Activated CD4-positive, alpha-beta T cell treated with anti-CD3 and anti-CD28 coated beads, Interleukin-2, amount 10 ng/mL, durations not matched to agents 24 days and 14 days (primary cell): ENCODE measurements at regions not wholly inside any gene's neighbourhood (a gene's known extent, or its start where the extent isn't known, plus 50 kb on each side); places are given as distances from the start of the nearest gene placed in this dataset.

ENCODE experiments used
- DNase-seq: peaks from one replicate; pipeline ENCODE4 v3.0.0; 2022
- H3K27ac Mint-ChIP-seq: one replicate; pipeline ENCODE4 v1.8.0; 2022; ENCODE audit warnings: mild to moderate bottlenecking, mixed read lengths
- H3K27me3 Mint-ChIP-seq: one replicate; pipeline ENCODE4 v1.8.0; 2022; ENCODE audit warnings: mixed read lengths
- H3K36me3 Mint-ChIP-seq: one replicate; pipeline ENCODE4 v1.8.0; 2022; ENCODE audit warnings: low read depth, mild to moderate bottlenecking, mixed read lengths
- H3K4me1 Mint-ChIP-seq: one replicate; pipeline ENCODE4 v1.8.0; 2021; ENCODE audit warnings: mixed read lengths
- H3K4me3 Mint-ChIP-seq: one replicate; pipeline ENCODE4 v1.8.0; 2022; ENCODE audit warnings: mild to moderate bottlenecking, moderate library complexity, mixed read lengths
- H3K9me3 Mint-ChIP-seq: one replicate; pipeline ENCODE4 v1.8.0; 2021; ENCODE audit warnings: mixed read lengths
- intact Hi-C: fragments of 100-400 bp; cut with micrococcal nuclease; formaldehyde crosslinking; loops from one replicate; pipeline ENCODE4 v1.15.1; 2023

GRCh38 chr16:86359571-86359970 is 150.8 kb upstream of the FOXF1 start:
- Mint-ChIP-seq H3K4me3 (no peak overlapping the region), H3K27ac (no peak overlapping the region), H3K27me3 (peaks cover 8% of the 10 kb centered on the region), H3K9me3 (peaks cover 6% of the 10 kb centered on the region), H3K4me1 (no peaks in the 10 kb centered on the region), H3K36me3 (no peaks in the 10 kb centered on the region)
- intact Hi-C loops = no loop called here
- DNase-seq = no peak

- no peak overlapping the region for H3K4me3 Mint-ChIP-seq
- intact Hi-C loops = no loop called here
Measured at GRCh38 chr16:86362155-86362849, 148.0 kb upstream of the FOXF1 start.

GRCh38 chr16:86363057-86363490 is 147.3 kb upstream of the FOXF1 start:
- no peaks in the 10 kb centered on the region for H3K4me1 Mint-ChIP-seq
- H3K9me3 Mint-ChIP-seq = no peaks in the 10 kb centered on the region
- H3K27ac Mint-ChIP-seq = no peak overlapping the region
- no peak for DNase-seq
- no peak overlapping the region for H3K4me3 Mint-ChIP-seq
- peaks cover 13% of the 10 kb centered on the region for H3K27me3 Mint-ChIP-seq
- no peaks in the 10 kb centered on the region for H3K36me3 Mint-ChIP-seq
- intact Hi-C loops = no loop called here

More at GRCh38 chr16:86362155-86362849, 148.0 kb upstream of the FOXF1 start:
- Mint-ChIP-seq H3K36me3 (no peaks in the 10 kb centered on the region), H3K27me3 (peaks cover 10% of the 10 kb centered on the region), H3K27ac (no peak overlapping the region), H3K9me3 (no peaks in the 10 kb centered on the region), H3K4me1 (no peaks in the 10 kb centered on the region)
- DNase-seq = no peak

GRCh38 chr16:86363836-86364618 is 146.3 kb upstream of the FOXF1 start:
- Mint-ChIP-seq H3K27me3 (peaks cover 10% of the 10 kb centered on the region), H3K4me3 (no peak overlapping the region), H3K9me3 (no peaks in the 10 kb centered on the region), H3K27ac (no peak overlapping the region), H3K4me1 (no peaks in the 10 kb centered on the region), H3K36me3 (no peaks in the 10 kb centered on the region)
- no peak for DNase-seq
- intact Hi-C loops = no loop called here

GRCh38 chr16:86364653-86365380 is 145.5 kb upstream of the FOXF1 start:
- Mint-ChIP-seq H3K4me1 (no peaks in the 10 kb centered on the region), H3K27ac (no peak overlapping the region), H3K9me3 (no peaks in the 10 kb centered on the region), H3K4me3 (no peak overlapping the region), H3K27me3 (peaks cover 10% of the 10 kb centered on the region), H3K36me3 (no peaks in the 10 kb centered on the region)
- intact Hi-C loops = no loop called here
- no peak for DNase-seq

GRCh38 chr16:86365513-86366273 is 144.6 kb upstream of the FOXF1 start:
- intact Hi-C loops = no loop called here
- Mint-ChIP-seq H3K4me1 (no peaks in the 10 kb centered on the region), H3K9me3 (no peaks in the 10 kb centered on the region), H3K4me3 (no peak overlapping the region), H3K27me3 (peaks cover 10% of the 10 kb centered on the region), H3K36me3 (no peaks in the 10 kb centered on the region), H3K27ac (no peak overlapping the region)
- no peak for DNase-seq

- DNase-seq = no peak
- Mint-ChIP-seq H3K27ac (no peak overlapping the region), H3K4me3 (no peak overlapping the region), H3K4me1 (no peaks in the 10 kb centered on the region), H3K9me3 (no peaks in the 10 kb centered on the region), H3K36me3 (no peaks in the 10 kb centered on the region), H3K27me3 (peaks cover 8% of the 10 kb centered on the region)
- intact Hi-C loops = no loop called here
Measured at GRCh38 chr16:86366481-86366880, 143.8 kb upstream of the FOXF1 start.

GRCh38 chr16:86367291-86368072 is 142.8 kb upstream of the FOXF1 start:
- Mint-ChIP-seq H3K27me3 (peaks cover 7% of the 10 kb centered on the region), H3K36me3 (no peaks in the 10 kb centered on the region), H3K27ac (no peak overlapping the region), H3K4me1 (no peaks in the 10 kb centered on the region), H3K4me3 (no peak overlapping the region), H3K9me3 (no peaks in the 10 kb centered on the region)
- DNase-seq = no peak
- intact Hi-C loops = no loop called here

GRCh38 chr16:86368261-86368660 is 142.1 kb upstream of the FOXF1 start:
- H3K4me3 Mint-ChIP-seq = no peak overlapping the region
- no peak overlapping the region for H3K27ac Mint-ChIP-seq
- H3K36me3 Mint-ChIP-seq = no peaks in the 10 kb centered on the region
- no peaks in the 10 kb centered on the region for H3K9me3 Mint-ChIP-seq
- no peaks in the 10 kb centered on the region for H3K4me1 Mint-ChIP-seq
- H3K27me3 Mint-ChIP-seq = peaks cover 5% of the 10 kb centered on the region
- intact Hi-C loops = no loop called here
- DNase-seq = no peak

- Mint-ChIP-seq H3K27me3 (peaks cover 5% of the 10 kb centered on the region), H3K4me3 (no peak overlapping the region), H3K27ac (no peak overlapping the region), H3K9me3 (no peaks in the 10 kb centered on the region), H3K36me3 (no peaks in the 10 kb centered on the region), H3K4me1 (no peaks in the 10 kb centered on the region)
- intact Hi-C loops = no loop called here
- DNase-seq = no peak
Measured at GRCh38 chr16:86370062-86370461, 140.3 kb upstream of the FOXF1 start.

GRCh38 chr16:86371083-86371803 is 139.1 kb upstream of the FOXF1 start:
- peaks cover 3% of the 10 kb centered on the region for H3K27me3 Mint-ChIP-seq
- DNase-seq = no peak
- no peaks in the 10 kb centered on the region for H3K36me3 Mint-ChIP-seq
- H3K9me3 Mint-ChIP-seq = no peaks in the 10 kb centered on the region
- no peaks in the 10 kb centered on the region for H3K4me1 Mint-ChIP-seq
- H3K4me3 Mint-ChIP-seq = no peak overlapping the region
- intact Hi-C loops = no loop called here
- H3K27ac Mint-ChIP-seq = no peak overlapping the region

GRCh38 chr16:86372193-86372592 is 138.1 kb upstream of the FOXF1 start:
- no peak for DNase-seq
- H3K4me3 Mint-ChIP-seq = no peak overlapping the region
- H3K9me3 Mint-ChIP-seq = no peaks in the 10 kb centered on the region
- no peak overlapping the region for H3K27ac Mint-ChIP-seq
- H3K36me3 Mint-ChIP-seq = no peaks in the 10 kb centered on the region
- peaks cover 3% of the 10 kb centered on the region for H3K27me3 Mint-ChIP-seq
- intact Hi-C loops = no loop called here
- H3K4me1 Mint-ChIP-seq = no peaks in the 10 kb centered on the region
